Sigmoid colon (tissue), 4 donors: ENCODE measurements at regions not wholly inside any gene's neighbourhood (a gene's known extent, or its start where the extent isn't known, plus 50 kb on each side); places are given as distances from the start of the nearest gene placed in this dataset.

Experiments used
- EP300 ChIP-seq, 4 donors: sonication (generic); formaldehyde crosslinking; IDR thresholded peaks; one replicate each; pipeline ENCODE4 v1.6.1; 2017; ENCODE audit warnings: antibody characterized with exemption in 4 of 4
- POLR2A ChIP-seq, 2 donors: fragments of 450-650 bp; IDR thresholded peaks; one replicate each; pipeline ENCODE4 v1.6.1; 2016; ENCODE audit warnings: antibody characterized with exemption in 2 of 2, mild to moderate bottlenecking in 2 of 2, moderate library complexity in 2 of 2
- POLR2AphosphoS5 ChIP-seq, 4 donors: sonication (generic); formaldehyde crosslinking; IDR thresholded peaks; one replicate each; pipeline ENCODE4 v1.6.1; 2017; ENCODE audit warnings: antibody characterized with exemption in 4 of 4
- TF ChIP-seq, protein P1 (sequence below), 4 experiments: fragments of 450-650 bp in 3 of 4; fragments of 200-600 bp in 1 of 4; IDR thresholded peaks; one replicate each; pipeline ENCODE4 v1.5.1; 2016 to 2019; ENCODE audit warnings: antibody characterized with exemption in 4 of 4, mild to moderate bottlenecking in 3 of 4, moderate library complexity in 2 of 4

DNA sequence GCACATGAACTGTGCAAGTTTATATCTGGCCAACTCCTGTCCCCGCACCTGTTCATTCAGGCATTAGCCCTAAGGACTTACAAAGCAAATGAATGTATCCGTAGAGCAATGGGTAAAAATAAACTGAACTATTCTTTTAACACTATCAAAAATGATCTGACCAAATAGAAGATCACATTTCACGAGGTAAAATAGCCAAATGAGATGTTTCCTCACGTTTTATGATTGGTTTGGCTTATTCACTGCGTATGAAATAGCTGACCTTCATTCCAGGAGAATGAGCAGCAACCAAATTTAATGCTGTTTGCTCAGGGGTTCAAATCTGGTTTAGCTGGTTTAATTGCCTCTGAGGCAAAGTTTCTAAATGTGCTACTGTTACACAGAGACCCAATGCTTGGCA is 216.0 kb upstream of the EEA1 start:
- TF ChIP-seq, protein P1, sequence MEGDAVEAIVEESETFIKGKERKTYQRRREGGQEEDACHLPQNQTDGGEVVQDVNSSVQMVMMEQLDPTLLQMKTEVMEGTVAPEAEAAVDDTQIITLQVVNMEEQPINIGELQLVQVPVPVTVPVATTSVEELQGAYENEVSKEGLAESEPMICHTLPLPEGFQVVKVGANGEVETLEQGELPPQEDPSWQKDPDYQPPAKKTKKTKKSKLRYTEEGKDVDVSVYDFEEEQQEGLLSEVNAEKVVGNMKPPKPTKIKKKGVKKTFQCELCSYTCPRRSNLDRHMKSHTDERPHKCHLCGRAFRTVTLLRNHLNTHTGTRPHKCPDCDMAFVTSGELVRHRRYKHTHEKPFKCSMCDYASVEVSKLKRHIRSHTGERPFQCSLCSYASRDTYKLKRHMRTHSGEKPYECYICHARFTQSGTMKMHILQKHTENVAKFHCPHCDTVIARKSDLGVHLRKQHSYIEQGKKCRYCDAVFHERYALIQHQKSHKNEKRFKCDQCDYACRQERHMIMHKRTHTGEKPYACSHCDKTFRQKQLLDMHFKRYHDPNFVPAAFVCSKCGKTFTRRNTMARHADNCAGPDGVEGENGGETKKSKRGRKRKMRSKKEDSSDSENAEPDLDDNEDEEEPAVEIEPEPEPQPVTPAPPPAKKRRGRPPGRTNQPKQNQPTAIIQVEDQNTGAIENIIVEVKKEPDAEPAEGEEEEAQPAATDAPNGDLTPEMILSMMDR (IDR thresholded peaks at IDR 0.05), result no peak
- TF ChIP-seq POLR2A (IDR thresholded peaks at IDR 0.05) (no peak), POLR2AphosphoS5 (IDR thresholded peaks at IDR 0.05) (no peak), EP300 (IDR thresholded peaks at IDR 0.05) (no peak)
